ENCODE measurements at regions not wholly inside any gene's neighbourhood (a gene's known extent, or its start where the extent isn't known, plus 50 kb on each side); places are given as distances from the start of the nearest gene placed in this dataset.

GRCh38 chr14:61179796-61180398 lies 101.2 kb downstream of the TMEM30B start:
- Histone ChIP-seq H3K18ac (ENCODE audit: low read depth in 1 of 2, low read length in 2 of 2) (no peak overlapping the region), H3K4me2 (ENCODE audit: low read length, poor library complexity, severe bottlenecking) (no peak overlapping the region), H3K9me3 (ENCODE audit: control insufficient read depth, low read length) (no peaks in the 10 kb centered on the region), H3K23ac (ENCODE audit: low read length in 2 of 2) (no peak overlapping the region), H3K14ac (ENCODE audit: low read length in 2 of 2) (no peak overlapping the region), H3K4ac (ENCODE audit: low read depth in 1 of 2, low read length in 2 of 2) (peak overlapping the region in 1 of 2 experiments; percentile 1), H3K27me3 (ENCODE audit: control insufficient read depth in 1 of 2, insufficient read depth in 1 of 2, low read length in 2 of 2) (no peaks in the 10 kb centered on the region), H3K9ac (ENCODE audit: low read length) (no peak overlapping the region), H2BK12ac (ENCODE audit: low read length in 2 of 2) (peak overlapping the region; percentile 40 to 49), H4K91ac (ENCODE audit: low read length) (no peak overlapping the region), H2BK120ac (ENCODE audit: low read depth, low read length) (no peak overlapping the region), H4K8ac (ENCODE audit: low read length) (no peak overlapping the region), H2AFZ (ENCODE audit: low read depth, low read length) (no peak overlapping the region), H2AK5ac (ENCODE audit: low read length, severe bottlenecking) (peak overlapping the region; percentile 42), H3K79me1 (replicated peaks; ENCODE audit: low read length, poor library complexity, severe bottlenecking) (no peaks in the 10 kb centered on the region), H3K36me3 (ENCODE audit: control insufficient read depth in 1 of 2, insufficient read depth in 2 of 2, low read depth in 1 of 2, low read length in 2 of 2) (no peaks in the 10 kb centered on the region), H3K27ac (ENCODE audit: low read length, poor library complexity, severe bottlenecking) (peak overlapping the region; percentile 98), H2BK5ac (ENCODE audit: low read depth, low read length, poor library complexity, severe bottlenecking) (peak overlapping the region; percentile 10), H2BK15ac (ENCODE audit: low read depth, poor library complexity, severe bottlenecking) (peak overlapping the region; percentile 55), H3K4me1 (ENCODE audit: control insufficient read depth, insufficient read depth, low read depth, low read length) (peaks cover 19% of the 10 kb centered on the region), H3K4me3 (ENCODE audit: insufficient read depth in 1 of 2, low read depth in 1 of 2, low read length in 2 of 2) (no peak overlapping the region)
- DNase-seq: peak; percentile 63
- 87% methylated on average over 7 of the region's 7 CpGs for whole genome bisulfite sequencing

- peak overlapping the region; percentile 98 for H3K27ac ChIP-seq (ENCODE audit: low read length, poor library complexity, severe bottlenecking)
- DNase-seq: peak; percentile 50
- peak overlapping the region in 1 of 2 experiments; percentile 85 for H3K14ac ChIP-seq (ENCODE audit: low read length in 2 of 2)
- H3K9ac ChIP-seq (ENCODE audit: low read length): no peak overlapping the region
- H4K8ac ChIP-seq (ENCODE audit: low read length): peak overlapping the region; percentile 66
- no peak overlapping the region for H3K4me2 ChIP-seq (ENCODE audit: low read length, poor library complexity, severe bottlenecking)
- H3K9me3 ChIP-seq (ENCODE audit: control insufficient read depth, low read length): no peaks in the 10 kb centered on the region
- H3K18ac ChIP-seq (ENCODE audit: low read depth in 1 of 2, low read length in 2 of 2): peak overlapping the region; percentile 92 to 97
- H2AK5ac ChIP-seq (ENCODE audit: low read length, severe bottlenecking): peak overlapping the region; percentile 67
- peak overlapping the region; percentile 84 to 98 for H3K4ac ChIP-seq (ENCODE audit: low read depth in 1 of 2, low read length in 2 of 2)
- H3K4me3 ChIP-seq (ENCODE audit: insufficient read depth in 1 of 2, low read depth in 1 of 2, low read length in 2 of 2): no peak overlapping the region
- H2BK120ac ChIP-seq (ENCODE audit: low read depth, low read length): peak overlapping the region; percentile 92
- no peaks in the 10 kb centered on the region for H3K36me3 ChIP-seq (ENCODE audit: control insufficient read depth in 1 of 2, insufficient read depth in 2 of 2, low read depth in 1 of 2, low read length in 2 of 2)
- H2AFZ ChIP-seq (ENCODE audit: low read depth, low read length): no peak overlapping the region
- peak overlapping the region; percentile 73 for H2BK15ac ChIP-seq (ENCODE audit: low read depth, poor library complexity, severe bottlenecking)
- H4K91ac ChIP-seq (ENCODE audit: low read length): peak overlapping the region; percentile 96
- no peaks in the 10 kb centered on the region for H3K27me3 ChIP-seq (ENCODE audit: control insufficient read depth in 1 of 2, insufficient read depth in 1 of 2, low read length in 2 of 2)
- peak overlapping the region; percentile 96 for H2BK5ac ChIP-seq (ENCODE audit: low read depth, low read length, poor library complexity, severe bottlenecking)
- peak overlapping the region; percentile 91 to 99 for H2BK12ac ChIP-seq (ENCODE audit: low read length in 2 of 2)
- H3K23ac ChIP-seq (ENCODE audit: low read length in 2 of 2): no peak overlapping the region
- whole genome bisulfite sequencing: 40% methylated on average over 7 of the region's 7 CpGs
- peaks cover 21% of the 10 kb centered on the region for H3K4me1 ChIP-seq (ENCODE audit: control insufficient read depth, insufficient read depth, low read depth, low read length)
- no peaks in the 10 kb centered on the region for H3K79me1 ChIP-seq (replicated peaks; ENCODE audit: low read length, poor library complexity, severe bottlenecking)
Measured at GRCh38 chr14:61179061-61179690, 102.0 kb downstream of the TMEM30B start.

GRCh38 chr14:61178226-61179060 lies 102.7 kb downstream of the TMEM30B start:
- H2AFZ ChIP-seq (ENCODE audit: low read depth, low read length): peak overlapping the region; percentile 20
- peak overlapping the region; percentile 95 for H4K8ac ChIP-seq (ENCODE audit: low read length)
- DNase-seq: peak; percentile 98
- peak overlapping the region in 1 of 2 experiments; percentile 35 for H3K14ac ChIP-seq (ENCODE audit: low read length in 2 of 2)
- no peaks in the 10 kb centered on the region for H3K27me3 ChIP-seq (ENCODE audit: control insufficient read depth in 1 of 2, insufficient read depth in 1 of 2, low read length in 2 of 2)
- peak overlapping the region; percentile 56 for H2BK15ac ChIP-seq (ENCODE audit: low read depth, poor library complexity, severe bottlenecking)
- peak overlapping the region in 1 of 2 experiments; percentile 16 for H3K23ac ChIP-seq (ENCODE audit: low read length in 2 of 2)
- no peaks in the 10 kb centered on the region for H3K9me3 ChIP-seq (ENCODE audit: control insufficient read depth, low read length)
- peak overlapping the region; percentile 98 to 100 for H2BK12ac ChIP-seq (ENCODE audit: low read length in 2 of 2)
- H3K4me2 ChIP-seq (ENCODE audit: low read length, poor library complexity, severe bottlenecking): no peak overlapping the region
- peak overlapping the region; percentile 100 for H2BK5ac ChIP-seq (ENCODE audit: low read depth, low read length, poor library complexity, severe bottlenecking)
- no peak overlapping the region for H3K9ac ChIP-seq (ENCODE audit: low read length)
- no peaks in the 10 kb centered on the region for H3K79me1 ChIP-seq (replicated peaks; ENCODE audit: low read length, poor library complexity, severe bottlenecking)
- H3K4ac ChIP-seq (ENCODE audit: low read depth in 1 of 2, low read length in 2 of 2): peak overlapping the region; percentile 93 to 97
- peak overlapping the region; percentile 98 for H4K91ac ChIP-seq (ENCODE audit: low read length)
- H3K18ac ChIP-seq (ENCODE audit: low read depth in 1 of 2, low read length in 2 of 2): peak overlapping the region; percentile 95
- WGBS: 29% methylated on average over 7 of the region's 7 CpGs
- H2BK120ac ChIP-seq (ENCODE audit: low read depth, low read length): peak overlapping the region; percentile 97
- peak overlapping the region; percentile 98 for H3K27ac ChIP-seq (ENCODE audit: low read length, poor library complexity, severe bottlenecking)
- H3K36me3 ChIP-seq (ENCODE audit: control insufficient read depth in 1 of 2, insufficient read depth in 2 of 2, low read depth in 1 of 2, low read length in 2 of 2): no peaks in the 10 kb centered on the region
- peak overlapping the region; percentile 85 for H2AK5ac ChIP-seq (ENCODE audit: low read length, severe bottlenecking)
- H3K4me3 ChIP-seq (ENCODE audit: insufficient read depth in 1 of 2, low read depth in 1 of 2, low read length in 2 of 2): no peak overlapping the region
- H3K4me1 ChIP-seq (ENCODE audit: control insufficient read depth, insufficient read depth, low read depth, low read length): peaks cover 21% of the 10 kb centered on the region
